H9 (cell line): ENCODE measurements at regions not wholly inside any gene's neighbourhood (a gene's known extent, or its start where the extent isn't known, plus 50 kb on each side); places are given as distances from the start of the nearest gene placed in this dataset.

Experiments used
- DNase-seq: peaks from one replicate; pipeline ENCODE4 v3.0.0-alpha.2; 2017
- H2AFZ ChIP-seq: one replicate; pipeline ENCODE4 v1.6.1; 2013; ENCODE audit warnings: mild to moderate bottlenecking, low read length, control low read depth, moderate library complexity
- H2AK5ac ChIP-seq: 2 replicates; pipeline ENCODE4 v1.6.1; 2013; ENCODE audit warnings: low read length, control low read depth, mixed read lengths; ENCODE audit not compliant: insufficient read length
- H2BK120ac ChIP-seq: one replicate; pipeline ENCODE4 v1.6.1; 2013; ENCODE audit warnings: low read depth, mild to moderate bottlenecking, low read length, control low read depth, inconsistent platforms; ENCODE audit not compliant: poor library complexity, severe bottlenecking
- H2BK12ac ChIP-seq: 2 replicates; pipeline ENCODE4 v1.6.1; 2013; ENCODE audit warnings: low read length, control low read depth, mixed read lengths, low read depth; ENCODE audit not compliant: insufficient read length
- H2BK15ac ChIP-seq: 2 replicates; pipeline ENCODE4 v1.6.1; 2013; ENCODE audit warnings: low read depth, low read length, control low read depth
- H2BK20ac ChIP-seq: one replicate; pipeline ENCODE4 v1.6.1; 2013; ENCODE audit warnings: low read depth, mild to moderate bottlenecking, low read length, control low read depth, inconsistent platforms; ENCODE audit not compliant: poor library complexity, severe bottlenecking
- H2BK5ac ChIP-seq: 2 replicates; pipeline ENCODE4 v1.6.1; 2013; ENCODE audit warnings: low read length, control low read depth, mixed read lengths; ENCODE audit not compliant: insufficient read length
- H3K14ac ChIP-seq: 2 replicates; pipeline ENCODE4 v1.6.1; 2013; ENCODE audit warnings: low read length, control low read depth; ENCODE audit not compliant: insufficient read depth
- H3K18ac ChIP-seq: 2 replicates; pipeline ENCODE4 v1.6.1; 2013; ENCODE audit warnings: low read depth, mild to moderate bottlenecking, mixed read lengths, low read length, control low read depth; ENCODE audit not compliant: insufficient read length
- H3K23ac ChIP-seq: 2 replicates; pipeline ENCODE4 v1.6.1; 2013; ENCODE audit warnings: low read length, control low read depth, mixed read lengths, low read depth; ENCODE audit not compliant: insufficient read length
- H3K23me2 ChIP-seq: 2 replicates; pipeline ENCODE4 v1.6.1; 2013; ENCODE audit warnings: low read depth, mild to moderate bottlenecking, mixed read lengths, low read length, control low read depth; ENCODE audit not compliant: insufficient read length, poor library complexity, severe bottlenecking
- H3K27ac ChIP-seq: 2 replicates; pipeline ENCODE4 v1.5.1; 2013; ENCODE audit warnings: low read length, control low read depth, mixed read lengths, low read depth; ENCODE audit not compliant: insufficient read length
- H3K27me3 ChIP-seq: 2 replicates; pipeline ENCODE4 v1.6.1; 2013; ENCODE audit warnings: low read length, control low read depth, inconsistent platforms; ENCODE audit not compliant: insufficient read depth
- H3K4ac ChIP-seq: 2 replicates; pipeline ENCODE4 v1.6.1; 2013; ENCODE audit warnings: low read depth, mild to moderate bottlenecking, control low read depth, inconsistent platforms, low read length, moderate library complexity
- H3K4me1 ChIP-seq: 2 replicates; pipeline ENCODE4 v1.6.1; 2013; ENCODE audit warnings: low read length, control low read depth, inconsistent platforms; ENCODE audit not compliant: insufficient read depth
- H3K4me2 ChIP-seq: 2 replicates; pipeline ENCODE4 v1.6.1; 2013; ENCODE audit warnings: low read length, control low read depth, mixed read lengths; ENCODE audit not compliant: insufficient read length, insufficient read depth
- H3K56ac ChIP-seq: 2 replicates; pipeline ENCODE4 v1.6.1; 2013; ENCODE audit warnings: low read depth, mild to moderate bottlenecking, mixed read lengths, low read length, control low read depth; ENCODE audit not compliant: insufficient read length
- H3K79me1 ChIP-seq: 2 replicates; pipeline ENCODE4 v1.6.1; 2013; ENCODE audit warnings: low read depth, mild to moderate bottlenecking, moderate library complexity, low read length, control low read depth, inconsistent platforms; ENCODE audit not compliant: insufficient read depth, poor library complexity, severe bottlenecking
- H3K79me2 ChIP-seq: 2 replicates; pipeline ENCODE4 v1.6.1; 2013; ENCODE audit warnings: low read length, control low read depth, inconsistent platforms; ENCODE audit not compliant: insufficient read depth
- H3K9ac ChIP-seq: 2 replicates; pipeline ENCODE4 v1.6.1; 2013; ENCODE audit warnings: low read length, control low read depth, mixed read lengths; ENCODE audit not compliant: insufficient read length; ENCODE audit errors: extremely low read depth
- H3K9me3 ChIP-seq: one replicate; pipeline ENCODE4 v1.6.1; 2013; ENCODE audit warnings: low read depth, low read length, inconsistent platforms; ENCODE audit not compliant: control insufficient read depth
- H3T11ph ChIP-seq: one replicate; pipeline ENCODE4 v1.6.1; 2013; ENCODE audit warnings: mild to moderate bottlenecking, low read length, control low read depth, inconsistent platforms
- H4K20me1 ChIP-seq: one replicate; pipeline ENCODE4 v1.6.1; 2013; ENCODE audit not compliant: control insufficient read depth, insufficient read length, insufficient read depth
- H4K5ac ChIP-seq: 2 replicates; pipeline ENCODE4 v1.6.1; 2013; ENCODE audit warnings: low read depth, mild to moderate bottlenecking, mixed read lengths, low read length, control low read depth; ENCODE audit not compliant: insufficient read length
- H4K8ac ChIP-seq: replicated peaks from 2 replicates; pipeline ENCODE4 v1.6.1; 2013; ENCODE audit warnings: low read length, control low read depth, mixed read lengths, low read depth; ENCODE audit not compliant: insufficient read length
- H4K91ac ChIP-seq: 2 replicates; pipeline ENCODE4 v1.6.1; 2013; ENCODE audit warnings: low read depth, mild to moderate bottlenecking, moderate library complexity, mixed read lengths, low read length, control low read depth; ENCODE audit not compliant: insufficient read length
- H3K27ac Mint-ChIP-seq, 3 experiments: 2 replicates in 2 of 3; 3 replicates in 1 of 3; pipeline ENCODE4 v1.8.0; 2020 to 2021; ENCODE audit warnings: mixed read lengths in 3 of 3, mild to moderate bottlenecking in 1 of 3, moderate library complexity in 1 of 3
- H3K27me3 Mint-ChIP-seq: 2 replicates; pipeline ENCODE4 v1.8.0; 2021; ENCODE audit warnings: low read depth, mild to moderate bottlenecking, moderate library complexity, mixed read lengths
- H3K36me3 Mint-ChIP-seq, 3 experiments: 2 replicates in 2 of 3; 3 replicates in 1 of 3; pipeline ENCODE4 v1.8.0; 2020 to 2021; ENCODE audit warnings: low read depth in 3 of 3, mixed read lengths in 3 of 3; ENCODE audit not compliant: insufficient read depth in 1 of 3
- H3K4me1 Mint-ChIP-seq, 2 experiments: 2 replicates each; pipeline ENCODE4 v1.8.0; 2020; ENCODE audit warnings: mixed read lengths in 2 of 2
- H3K4me3 Mint-ChIP-seq, 2 experiments: 2 replicates in 1 of 2; 3 replicates in 1 of 2; pipeline ENCODE4 v1.8.0; 2020 to 2021; ENCODE audit warnings: mild to moderate bottlenecking in 2 of 2, mixed read lengths in 2 of 2, moderate library complexity in 1 of 2
- H3K9me3 Mint-ChIP-seq, 2 experiments: 2 replicates in 1 of 2; 3 replicates in 1 of 2; pipeline ENCODE4 v1.8.0; 2020; ENCODE audit warnings: mild to moderate bottlenecking in 2 of 2, mixed read lengths in 2 of 2, moderate library complexity in 1 of 2
- WGBS: extraction: QIAGEN DNeasy Blood & Tissue Kit; methylation state at CpG from one replicate; pipeline ENCODE4 v1.1.7; 2013; ENCODE audit warnings: missing lambda C conversion rate, low lambda C conversion rate, mixed read lengths; ENCODE audit not compliant: insufficient read length; ENCODE audit errors: extremely low coverage; 5-methylcytosine and 5-hydroxymethylcytosine counted together
- TF ChIP-seq, protein P1 (sequence below): fragments of 200-600 bp; sonication (generic); conservative IDR thresholded peaks from 3 replicates; pipeline ENCODE4 v1.8.0; 2021; ENCODE audit warnings: antibody characterized with exemption, mild to moderate bottlenecking

DNA sequence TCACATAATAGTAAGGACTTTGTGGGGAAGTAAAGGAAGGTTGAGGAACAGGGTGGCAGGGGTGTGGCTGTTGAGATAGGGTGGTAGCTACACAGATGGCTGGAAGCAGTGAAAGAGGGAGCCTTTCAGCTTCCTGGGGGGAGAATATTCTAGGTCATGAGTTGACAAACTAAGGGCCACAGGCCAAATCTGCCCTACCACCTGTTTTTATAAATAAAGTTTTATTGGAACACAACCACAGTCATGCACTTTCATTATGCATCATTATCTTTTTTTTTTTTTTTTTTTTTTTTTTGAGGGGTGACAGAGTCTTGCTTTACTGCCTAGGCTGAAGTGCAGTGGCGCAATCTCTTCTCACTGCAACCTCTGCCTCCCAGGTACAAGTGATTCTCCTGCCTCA lies 243.1 kb downstream of the NFATC2 start:
- H3K23me2 ChIP-seq, result no peaks in the 10 kb centered on the region
- H4K91ac ChIP-seq, result no peak overlapping the region
- no peak overlapping the region for H3T11ph ChIP-seq
- H3K27me3 ChIP-seq, result no peaks in the 10 kb centered on the region
- H2BK5ac ChIP-seq, result no peak overlapping the region
- H3K27me3 Mint-ChIP-seq, result peaks cover 9% of the 10 kb centered on the region
- H3K9ac ChIP-seq, result no peak overlapping the region
- no peak overlapping the region for H3K14ac ChIP-seq
- H3K79me1 ChIP-seq, result no peaks in the 10 kb centered on the region
- H3K4me1 Mint-ChIP-seq, result peaks cover under 1 to 5% of the 10 kb centered on the region in 2 experiments; a peak in 3 of 4 replicates
- peaks cover 29% of the 10 kb centered on the region for H3K9me3 ChIP-seq
- no peak overlapping the region for H3K4me3 Mint-ChIP-seq
- H3K23ac ChIP-seq, result no peak overlapping the region
- H3K4ac ChIP-seq, result no peak overlapping the region
- no peak overlapping the region for H2BK120ac ChIP-seq
- TF ChIP-seq, protein P1, sequence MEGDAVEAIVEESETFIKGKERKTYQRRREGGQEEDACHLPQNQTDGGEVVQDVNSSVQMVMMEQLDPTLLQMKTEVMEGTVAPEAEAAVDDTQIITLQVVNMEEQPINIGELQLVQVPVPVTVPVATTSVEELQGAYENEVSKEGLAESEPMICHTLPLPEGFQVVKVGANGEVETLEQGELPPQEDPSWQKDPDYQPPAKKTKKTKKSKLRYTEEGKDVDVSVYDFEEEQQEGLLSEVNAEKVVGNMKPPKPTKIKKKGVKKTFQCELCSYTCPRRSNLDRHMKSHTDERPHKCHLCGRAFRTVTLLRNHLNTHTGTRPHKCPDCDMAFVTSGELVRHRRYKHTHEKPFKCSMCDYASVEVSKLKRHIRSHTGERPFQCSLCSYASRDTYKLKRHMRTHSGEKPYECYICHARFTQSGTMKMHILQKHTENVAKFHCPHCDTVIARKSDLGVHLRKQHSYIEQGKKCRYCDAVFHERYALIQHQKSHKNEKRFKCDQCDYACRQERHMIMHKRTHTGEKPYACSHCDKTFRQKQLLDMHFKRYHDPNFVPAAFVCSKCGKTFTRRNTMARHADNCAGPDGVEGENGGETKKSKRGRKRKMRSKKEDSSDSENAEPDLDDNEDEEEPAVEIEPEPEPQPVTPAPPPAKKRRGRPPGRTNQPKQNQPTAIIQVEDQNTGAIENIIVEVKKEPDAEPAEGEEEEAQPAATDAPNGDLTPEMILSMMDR, result no peak
- peaks cover 37 to 42% of the 10 kb centered on the region in 2 experiments for H3K9me3 Mint-ChIP-seq
- H3K79me2 ChIP-seq, result no peaks in the 10 kb centered on the region
- no peak overlapping the region for H2AK5ac ChIP-seq
- H3K36me3 Mint-ChIP-seq, result peaks cover 15 to 50% (median 23%) of the 10 kb centered on the region in 3 experiments
- no peaks in the 10 kb centered on the region for H3K4me1 ChIP-seq
- H2BK20ac ChIP-seq, result no peak overlapping the region
- H3K18ac ChIP-seq, result no peak overlapping the region
- no CpG with 5 or more reads among the region's 1 CpG for WGBS
- no peak overlapping the region for H3K56ac ChIP-seq
- no peak overlapping the region for H4K8ac ChIP-seq
- H3K27ac Mint-ChIP-seq, result no peak overlapping the region
- no peak overlapping the region for H2BK12ac ChIP-seq
- H3K27ac ChIP-seq, result no peak overlapping the region
- H4K5ac ChIP-seq, result no peak overlapping the region
- no peaks in the 10 kb centered on the region for H4K20me1 ChIP-seq
- no peak overlapping the region for H3K4me2 ChIP-seq
- no peak for DNase-seq
- H2BK15ac ChIP-seq, result no peak overlapping the region
- H2AFZ ChIP-seq, result no peak overlapping the region
